ENCODE measurements at regions not wholly inside any gene's neighbourhood (a gene's known extent, or its start where the extent isn't known, plus 50 kb on each side); places are given as distances from the start of the nearest gene placed in this dataset.
A peak's percentile ranks its signal among the peaks of the same experiment; 100 is the strongest.

- Histone ChIP-seq H3K27ac (ENCODE audit: low read length) (no peak overlapping the region), H3K27me3 (replicated peaks in 1 of 2; ENCODE audit: control insufficient read depth in 2 of 2, extremely low read depth in 1 of 2, insufficient read depth in 2 of 2, low read length in 1 of 2) (peaks cover 0 to 3% of the 10 kb centered on the region in 2 experiments), H3K36me3 (ENCODE audit: control insufficient read depth in 2 of 2, extremely low read depth in 1 of 2, insufficient read depth in 1 of 2, low read length in 1 of 2) (no peaks in the 10 kb centered on the region), H3K4me1 (ENCODE audit: control insufficient read depth in 1 of 2, extremely low read depth in 1 of 2, insufficient read depth in 2 of 2, low read length in 2 of 2) (no peaks in the 10 kb centered on the region), H3K4me3 (ENCODE audit: control insufficient read depth in 1 of 2, extremely low read depth in 1 of 2, low read length in 1 of 2) (no peak overlapping the region), H3K9me3 (peaks cover 2% of the 10 kb centered on the region)
- Mint-ChIP-seq H3K27me3 (peaks cover 0 to 3% of the 10 kb centered on the region in 2 donors), H3K36me3 (peaks cover 6% of the 10 kb centered on the region), H3K9me3 (peaks cover 2 to 14% (median 7%) of the 10 kb centered on the region in 3 donors), H3K4me3 (no peak overlapping the region), H3K27ac (no peak overlapping the region), H3K4me1 (no peaks in the 10 kb centered on the region)
- no CpG with 5 or more reads among the region's 1 CpG for WGBS (ENCODE audit: insufficient coverage)
- CTCF ChIA-PET, result interaction anchor here in 1 of 2 donors (0.6 kb wide), 1 partner anchor 155 kb away, joined by 3 read pairs; no protein-coding TSS in a partner anchor
- DNase-seq, result no peak
- no peak for ATAC-seq (replicated peaks in 1 of 4)
- POLR2A ChIA-PET, result no interaction called here
These were observed 123.1 kb upstream of the SPRY4 start for GRCh38 chr5:142447887-142448286.

GRCh38 chr5:142446960-142447279, 122.1 kb upstream of the SPRY4 start:
- ChIA-PET POLR2A (no interaction called here), CTCF (no interaction called here)
- H3K36me3 ChIP-seq (ENCODE audit: control insufficient read depth in 2 of 2, extremely low read depth in 1 of 2, insufficient read depth in 1 of 2, low read length in 1 of 2), result no peaks in the 10 kb centered on the region
- H3K9me3 Mint-ChIP-seq, result peaks cover 2 to 14% (median 7%) of the 10 kb centered on the region in 3 donors
- H3K27ac Mint-ChIP-seq, result no peak overlapping the region
- ATAC-seq (replicated peaks in 1 of 4), result no peak
- H3K4me1 Mint-ChIP-seq, result peaks cover 3 to 4% (median 3%) of the 10 kb centered on the region in 3 donors
- H3K4me3 ChIP-seq (ENCODE audit: control insufficient read depth in 1 of 2, extremely low read depth in 1 of 2, low read length in 1 of 2), result no peak overlapping the region
- no peak overlapping the region for H3K4me3 Mint-ChIP-seq
- 58% methylated on average over 2 of the region's 3 CpGs for WGBS (ENCODE audit: insufficient coverage)
- H3K9me3 ChIP-seq, result peaks cover 2% of the 10 kb centered on the region
- H3K27me3 ChIP-seq (replicated peaks in 1 of 2; ENCODE audit: control insufficient read depth in 2 of 2, extremely low read depth in 1 of 2, insufficient read depth in 2 of 2, low read length in 1 of 2), result peaks cover 0 to 3% of the 10 kb centered on the region in 2 experiments
- peaks cover 6% of the 10 kb centered on the region for H3K36me3 Mint-ChIP-seq
- H3K27me3 Mint-ChIP-seq, result peaks cover 1 to 3% of the 10 kb centered on the region in 2 donors
- H3K27ac ChIP-seq (ENCODE audit: low read length), result no peak overlapping the region
- no peak for DNase-seq
- H3K4me1 ChIP-seq (ENCODE audit: control insufficient read depth in 1 of 2, extremely low read depth in 1 of 2, insufficient read depth in 2 of 2, low read length in 2 of 2), result peaks cover 3% of the 10 kb centered on the region in 2 experiments

GRCh38 chr5:142446131-142446959, 121.5 kb upstream of the SPRY4 start:
- no peak overlapping the region for H3K27ac ChIP-seq (ENCODE audit: low read length)
- peaks cover 2% of the 10 kb centered on the region for H3K9me3 ChIP-seq
- H3K9me3 Mint-ChIP-seq, result peaks cover 2 to 14% (median 7%) of the 10 kb centered on the region in 3 donors
- DNase-seq, result no peak
- H3K27ac Mint-ChIP-seq, result no peak overlapping the region
- H3K27me3 ChIP-seq (replicated peaks in 1 of 2; ENCODE audit: control insufficient read depth in 2 of 2, extremely low read depth in 1 of 2, insufficient read depth in 2 of 2, low read length in 1 of 2), result peaks cover 0 to 3% of the 10 kb centered on the region in 2 experiments
- no peak overlapping the region for H3K4me3 Mint-ChIP-seq
- H3K36me3 Mint-ChIP-seq, result peaks cover 6% of the 10 kb centered on the region
- ChIA-PET POLR2A (no interaction called here), CTCF (no interaction called here)
- ATAC-seq (replicated peaks in 1 of 4), result no peak
- H3K27me3 Mint-ChIP-seq, result peaks cover 3 to 6% of the 10 kb centered on the region in 2 donors
- WGBS (ENCODE audit: insufficient coverage), result no CpG with 5 or more reads among the region's 5 CpGs
- H3K4me1 ChIP-seq (ENCODE audit: control insufficient read depth in 1 of 2, extremely low read depth in 1 of 2, insufficient read depth in 2 of 2, low read length in 2 of 2), result peaks cover 7 to 9% of the 10 kb centered on the region in 2 experiments
- H3K4me1 Mint-ChIP-seq, result peaks cover 9 to 10% (median 9%) of the 10 kb centered on the region in 3 donors
- H3K4me3 ChIP-seq (ENCODE audit: control insufficient read depth in 1 of 2, extremely low read depth in 1 of 2, low read length in 1 of 2), result no peak overlapping the region
- no peaks in the 10 kb centered on the region for H3K36me3 ChIP-seq (ENCODE audit: control insufficient read depth in 2 of 2, extremely low read depth in 1 of 2, insufficient read depth in 1 of 2, low read length in 1 of 2)

- peaks cover 14 to 18% (median 17%) of the 10 kb centered on the region in 3 donors for H3K4me1 Mint-ChIP-seq
- ChIA-PET CTCF (no interaction called here), POLR2A (no interaction called here)
- Histone ChIP-seq H3K9me3 (no peaks in the 10 kb centered on the region), H3K4me1 (ENCODE audit: control insufficient read depth in 1 of 2, extremely low read depth in 1 of 2, insufficient read depth in 2 of 2, low read length in 2 of 2) (peaks cover 7 to 12% of the 10 kb centered on the region in 2 experiments), H3K27me3 (replicated peaks in 1 of 2; ENCODE audit: control insufficient read depth in 2 of 2, extremely low read depth in 1 of 2, insufficient read depth in 2 of 2, low read length in 1 of 2) (peaks cover 0 to 3% of the 10 kb centered on the region in 2 experiments), H3K36me3 (ENCODE audit: control insufficient read depth in 2 of 2, extremely low read depth in 1 of 2, insufficient read depth in 1 of 2, low read length in 1 of 2) (no peaks in the 10 kb centered on the region), H3K4me3 (ENCODE audit: control insufficient read depth in 1 of 2, extremely low read depth in 1 of 2, low read length in 1 of 2) (no peak overlapping the region), H3K27ac (ENCODE audit: low read length) (no peak overlapping the region)
- DNase-seq (no peak), ATAC-seq (replicated peaks in 1 of 4) (no peak)
- no peak overlapping the region for H3K4me3 Mint-ChIP-seq
- H3K27ac Mint-ChIP-seq, result no peak overlapping the region
- WGBS (ENCODE audit: insufficient coverage), result no CpG with 5 or more reads among the region's 5 CpGs
- no peaks in the 10 kb centered on the region for H3K36me3 Mint-ChIP-seq
- H3K9me3 Mint-ChIP-seq, result peaks cover 0 to 6% (median 2%) of the 10 kb centered on the region in 3 donors
- peaks cover 0 to 6% of the 10 kb centered on the region in 2 donors for H3K27me3 Mint-ChIP-seq
These were observed 120.4 kb upstream of the SPRY4 start for GRCh38 chr5:142445266-142445665.

- Mint-ChIP-seq H3K4me1 (peaks cover 27 to 42% (median 39%) of the 10 kb centered on the region in 3 donors), H3K4me3 (peak overlapping the region in 1 of 3 donors; percentile 53), H3K27me3 (peaks cover 0 to 6% of the 10 kb centered on the region in 2 donors), H3K36me3 (no peaks in the 10 kb centered on the region), H3K27ac (no peak overlapping the region), H3K9me3 (no peaks in the 10 kb centered on the region)
- Histone ChIP-seq H3K36me3 (ENCODE audit: control insufficient read depth in 2 of 2, extremely low read depth in 1 of 2, insufficient read depth in 1 of 2, low read length in 1 of 2) (no peaks in the 10 kb centered on the region), H3K9me3 (no peaks in the 10 kb centered on the region), H3K4me3 (ENCODE audit: control insufficient read depth in 1 of 2, extremely low read depth in 1 of 2, low read length in 1 of 2) (no peak overlapping the region), H3K4me1 (ENCODE audit: control insufficient read depth in 1 of 2, extremely low read depth in 1 of 2, insufficient read depth in 2 of 2, low read length in 2 of 2) (peaks cover 9 to 21% of the 10 kb centered on the region in 2 experiments), H3K27ac (ENCODE audit: low read length) (no peak overlapping the region), H3K27me3 (replicated peaks in 1 of 2; ENCODE audit: control insufficient read depth in 2 of 2, extremely low read depth in 1 of 2, insufficient read depth in 2 of 2, low read length in 1 of 2) (no peaks in the 10 kb centered on the region)
- POLR2A ChIA-PET, result no interaction called here
- peak; percentile 68 to 88 (median 75) for ATAC-seq (replicated peaks in 1 of 4)
- CTCF ChIA-PET, result interaction anchor here in 1 of 2 donors (0.6 kb wide), 1 partner anchor 429 kb away, joined by 3 read pairs; no protein-coding TSS in a partner anchor
- peak in 13 of 35 experiments; percentile 6 to 42 (median 11) for DNase-seq
- WGBS (ENCODE audit: insufficient coverage), result 35% methylated on average over 11 of the region's 12 CpGs
These were observed 116.8 kb upstream of the SPRY4 start for GRCh38 chr5:142441616-142442015.

- CTCF ChIA-PET, result interaction anchor here in 1 of 2 donors (0.8 kb wide), 1 partner anchor 110 kb away, joined by 3 read pairs; no protein-coding TSS in a partner anchor
- Histone ChIP-seq H3K9me3 (no peaks in the 10 kb centered on the region), H3K4me1 (ENCODE audit: control insufficient read depth in 1 of 2, extremely low read depth in 1 of 2, insufficient read depth in 2 of 2, low read length in 2 of 2) (peaks cover 9 to 21% of the 10 kb centered on the region in 2 experiments), H3K27me3 (replicated peaks in 1 of 2; ENCODE audit: control insufficient read depth in 2 of 2, extremely low read depth in 1 of 2, insufficient read depth in 2 of 2, low read length in 1 of 2) (no peaks in the 10 kb centered on the region), H3K27ac (ENCODE audit: low read length) (no peak overlapping the region), H3K4me3 (ENCODE audit: control insufficient read depth in 1 of 2, extremely low read depth in 1 of 2, low read length in 1 of 2) (no peak overlapping the region), H3K36me3 (ENCODE audit: control insufficient read depth in 2 of 2, extremely low read depth in 1 of 2, insufficient read depth in 1 of 2, low read length in 1 of 2) (no peaks in the 10 kb centered on the region)
- DNase-seq (no peak), ATAC-seq (replicated peaks in 1 of 4) (no peak)
- Mint-ChIP-seq H3K27me3 (peaks cover 0 to 6% of the 10 kb centered on the region in 2 donors), H3K4me3 (no peak overlapping the region), H3K27ac (no peak overlapping the region), H3K4me1 (peaks cover 30 to 44% (median 39%) of the 10 kb centered on the region in 3 donors), H3K9me3 (no peaks in the 10 kb centered on the region), H3K36me3 (no peaks in the 10 kb centered on the region)
- POLR2A ChIA-PET, result no interaction called here
- 85% methylated on average over 3 of the region's 7 CpGs for WGBS (ENCODE audit: insufficient coverage)
These were observed 114.5 kb upstream of the SPRY4 start for GRCh38 chr5:142439207-142439860.

All from T-cell (primary cell).